ENCODE measurements at regions not wholly inside any gene's neighbourhood (a gene's known extent, or its start where the extent isn't known, plus 50 kb on each side); places are given as distances from the start of the nearest gene placed in this dataset.

DNA sequence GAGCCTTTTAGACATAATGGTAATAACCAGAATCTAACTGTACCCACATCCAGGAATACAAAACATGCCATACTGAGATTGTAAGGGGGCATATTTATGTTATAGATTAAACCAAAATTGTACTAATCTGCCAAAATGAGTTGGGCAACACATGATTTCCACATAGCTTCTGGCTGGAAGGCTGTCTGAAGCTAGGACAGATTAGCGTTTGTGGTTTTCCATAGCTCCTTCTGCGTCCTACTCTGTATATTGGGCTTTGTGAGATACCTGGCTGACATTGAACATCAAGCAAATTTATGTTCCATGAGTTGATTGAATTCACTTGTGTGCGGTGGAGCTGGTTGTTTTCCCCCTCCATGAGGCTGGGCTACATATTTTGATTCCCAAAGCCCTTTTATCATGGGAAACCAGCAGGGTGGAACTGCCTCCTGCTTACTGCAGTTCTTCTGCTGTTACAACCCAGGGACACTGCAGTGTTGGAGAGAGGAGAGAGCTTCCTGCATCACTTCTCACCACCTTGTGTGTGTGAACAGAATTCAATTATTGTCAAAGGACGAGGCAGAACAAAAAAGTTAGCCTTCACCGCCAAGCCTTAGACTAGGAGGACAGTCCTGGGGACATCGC is 114.9 kb downstream of the C11orf91 start:
- Histone ChIP-seq H3K4me1 (ENCODE audit: control insufficient read depth in 1 of 2, insufficient read depth in 1 of 2, low read depth in 1 of 2, low read length in 1 of 2) (no peaks in the 10 kb centered on the region), H3K27me3 (peaks cover 29% of the 10 kb centered on the region), H3K4me3 (ENCODE audit: low read depth in 1 of 2, low read length in 1 of 2) (no peak overlapping the region), H3K27ac (no peak overlapping the region), H3K9me3 (no peaks in the 10 kb centered on the region), H3K36me3 (no peaks in the 10 kb centered on the region)
- TF ChIP-seq, protein P1, sequence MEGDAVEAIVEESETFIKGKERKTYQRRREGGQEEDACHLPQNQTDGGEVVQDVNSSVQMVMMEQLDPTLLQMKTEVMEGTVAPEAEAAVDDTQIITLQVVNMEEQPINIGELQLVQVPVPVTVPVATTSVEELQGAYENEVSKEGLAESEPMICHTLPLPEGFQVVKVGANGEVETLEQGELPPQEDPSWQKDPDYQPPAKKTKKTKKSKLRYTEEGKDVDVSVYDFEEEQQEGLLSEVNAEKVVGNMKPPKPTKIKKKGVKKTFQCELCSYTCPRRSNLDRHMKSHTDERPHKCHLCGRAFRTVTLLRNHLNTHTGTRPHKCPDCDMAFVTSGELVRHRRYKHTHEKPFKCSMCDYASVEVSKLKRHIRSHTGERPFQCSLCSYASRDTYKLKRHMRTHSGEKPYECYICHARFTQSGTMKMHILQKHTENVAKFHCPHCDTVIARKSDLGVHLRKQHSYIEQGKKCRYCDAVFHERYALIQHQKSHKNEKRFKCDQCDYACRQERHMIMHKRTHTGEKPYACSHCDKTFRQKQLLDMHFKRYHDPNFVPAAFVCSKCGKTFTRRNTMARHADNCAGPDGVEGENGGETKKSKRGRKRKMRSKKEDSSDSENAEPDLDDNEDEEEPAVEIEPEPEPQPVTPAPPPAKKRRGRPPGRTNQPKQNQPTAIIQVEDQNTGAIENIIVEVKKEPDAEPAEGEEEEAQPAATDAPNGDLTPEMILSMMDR (IDR thresholded peaks at IDR 0.05), result no peak

DNA sequence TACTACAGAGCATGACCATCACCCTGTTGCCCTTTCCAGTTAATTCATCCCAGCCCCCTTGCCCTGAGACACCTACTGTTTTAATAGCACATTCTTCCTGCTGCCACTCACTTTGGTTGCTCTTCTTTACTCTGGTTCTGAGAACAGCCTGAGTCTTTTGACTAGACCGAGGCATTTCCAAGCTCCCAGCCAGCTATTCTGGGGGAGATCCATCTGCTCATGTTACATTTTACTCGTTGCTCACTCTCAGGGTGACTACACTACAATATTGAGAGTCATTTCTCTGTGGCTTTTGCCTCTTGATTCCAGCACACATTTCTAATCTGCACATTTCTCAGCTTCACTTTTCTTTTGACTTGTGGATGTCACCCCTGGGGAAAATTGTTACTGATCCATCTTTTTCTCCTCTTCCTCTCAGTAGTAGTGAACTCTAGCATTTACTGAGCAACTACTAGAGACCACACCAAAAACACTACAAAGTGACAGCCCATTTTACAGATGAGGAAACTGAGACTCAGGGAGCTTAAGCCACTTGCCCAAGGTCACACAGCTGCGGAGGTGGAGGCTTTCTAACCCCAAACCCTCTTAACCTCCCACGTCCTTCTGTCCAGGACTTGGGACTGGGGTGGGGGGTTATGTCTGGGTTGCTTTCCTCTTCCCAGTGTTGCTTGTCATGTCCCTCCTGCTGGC is 117.8 kb downstream of the C11orf91 start:
- peaks cover 50% of the 10 kb centered on the region for H3K27me3 ChIP-seq
- H3K9me3 ChIP-seq, result no peaks in the 10 kb centered on the region
- no peaks in the 10 kb centered on the region for H3K36me3 ChIP-seq
- H3K4me3 ChIP-seq (ENCODE audit: low read depth in 1 of 2, low read length in 1 of 2), result no peak overlapping the region
- TF ChIP-seq, protein P1 (IDR thresholded peaks at IDR 0.05), result no peak
- no peak overlapping the region for H3K27ac ChIP-seq
- H3K4me1 ChIP-seq (ENCODE audit: control insufficient read depth in 1 of 2, insufficient read depth in 1 of 2, low read depth in 1 of 2, low read length in 1 of 2), result no peaks in the 10 kb centered on the region

DNA sequence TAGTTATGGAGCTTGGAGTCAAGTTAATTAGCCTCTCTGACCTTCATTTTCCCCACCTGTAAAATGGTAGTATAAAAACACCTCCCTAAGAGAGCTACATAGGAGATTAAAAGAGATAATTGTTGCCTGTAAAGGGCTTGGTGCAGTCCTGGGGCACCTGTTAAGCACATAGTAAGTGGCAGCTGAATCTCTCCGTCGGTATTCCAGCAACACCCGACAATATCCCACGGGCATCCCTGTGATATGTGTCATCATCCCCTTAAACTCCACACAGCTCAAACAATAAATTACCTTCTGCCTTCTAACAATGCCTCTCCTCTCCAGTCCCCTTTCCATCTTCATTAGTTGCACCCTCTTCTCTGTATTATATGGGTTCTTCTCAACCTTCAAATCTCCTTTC is 121.5 kb downstream of the C11orf91 start:
- Histone ChIP-seq H3K4me1 (ENCODE audit: control insufficient read depth in 1 of 2, insufficient read depth in 1 of 2, low read depth in 1 of 2, low read length in 1 of 2) (no peaks in the 10 kb centered on the region), H3K4me3 (ENCODE audit: low read depth in 1 of 2, low read length in 1 of 2) (no peak overlapping the region), H3K27me3 (peaks cover 79% of the 10 kb centered on the region), H3K9me3 (no peaks in the 10 kb centered on the region), H3K27ac (no peak overlapping the region), H3K36me3 (no peaks in the 10 kb centered on the region)
- TF ChIP-seq, protein P1 (IDR thresholded peaks at IDR 0.05), result no peak

DNA sequence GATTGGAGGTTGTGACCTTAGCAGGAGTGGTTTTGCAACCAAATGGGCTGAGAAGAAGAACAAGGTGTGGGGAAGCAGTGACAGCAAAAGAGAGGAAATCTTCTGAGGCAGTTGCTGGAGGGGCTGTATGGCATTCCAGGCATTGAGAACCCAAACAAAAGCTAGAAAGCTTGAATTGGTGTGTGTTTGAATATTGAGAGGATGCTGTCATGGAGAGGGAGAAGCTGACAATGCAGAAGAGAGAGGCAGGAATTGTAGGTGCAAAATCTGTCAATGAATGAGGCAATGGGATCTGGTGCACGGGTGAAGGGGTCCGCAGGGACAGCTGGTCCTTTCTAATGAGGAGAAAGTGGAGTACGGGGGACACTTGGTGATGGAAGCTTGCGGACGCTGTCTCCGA is 123.4 kb downstream of the C11orf91 start:
- Histone ChIP-seq H3K36me3 (no peaks in the 10 kb centered on the region), H3K4me3 (ENCODE audit: low read depth in 1 of 2, low read length in 1 of 2) (no peak overlapping the region), H3K27ac (no peak overlapping the region), H3K9me3 (no peaks in the 10 kb centered on the region), H3K27me3 (peaks cover 70% of the 10 kb centered on the region), H3K4me1 (ENCODE audit: control insufficient read depth in 1 of 2, insufficient read depth in 1 of 2, low read depth in 1 of 2, low read length in 1 of 2) (no peaks in the 10 kb centered on the region)
- TF ChIP-seq, protein P1 (IDR thresholded peaks at IDR 0.05), result no peak

DNA sequence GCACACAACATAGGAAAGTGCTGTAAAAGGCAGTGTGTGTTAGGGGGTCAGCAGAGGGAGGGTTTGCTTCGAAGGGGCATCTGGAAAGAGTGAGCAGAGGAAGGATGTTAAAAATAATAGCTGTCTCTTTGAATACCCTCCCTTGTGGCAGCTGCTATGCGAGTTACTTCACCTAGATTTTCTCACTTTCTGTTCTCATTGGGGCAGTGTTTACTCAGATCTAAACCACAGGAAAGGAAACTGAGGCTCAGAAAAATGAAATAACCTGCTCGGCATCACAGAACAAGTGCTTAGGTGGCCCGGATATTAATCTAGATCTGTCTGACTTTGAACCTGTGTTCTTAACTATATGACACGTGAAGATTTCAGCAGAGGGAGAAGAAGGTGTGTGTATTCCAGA is 125.3 kb downstream of the C11orf91 start:
- H3K36me3 ChIP-seq, result no peaks in the 10 kb centered on the region
- no peaks in the 10 kb centered on the region for H3K9me3 ChIP-seq
- H3K4me1 ChIP-seq (ENCODE audit: control insufficient read depth in 1 of 2, insufficient read depth in 1 of 2, low read depth in 1 of 2, low read length in 1 of 2), result no peaks in the 10 kb centered on the region
- no peak overlapping the region for H3K4me3 ChIP-seq (ENCODE audit: low read depth in 1 of 2, low read length in 1 of 2)
- TF ChIP-seq, protein P1 (IDR thresholded peaks at IDR 0.05), result no peak
- peaks cover 54% of the 10 kb centered on the region for H3K27me3 ChIP-seq
- no peak overlapping the region for H3K27ac ChIP-seq
